ENCODE measurements at regions not wholly inside any gene's neighbourhood (a gene's known extent, or its start where the extent isn't known, plus 50 kb on each side); places are given as distances from the start of the nearest gene placed in this dataset.

- TF ChIP-seq, protein P1, sequence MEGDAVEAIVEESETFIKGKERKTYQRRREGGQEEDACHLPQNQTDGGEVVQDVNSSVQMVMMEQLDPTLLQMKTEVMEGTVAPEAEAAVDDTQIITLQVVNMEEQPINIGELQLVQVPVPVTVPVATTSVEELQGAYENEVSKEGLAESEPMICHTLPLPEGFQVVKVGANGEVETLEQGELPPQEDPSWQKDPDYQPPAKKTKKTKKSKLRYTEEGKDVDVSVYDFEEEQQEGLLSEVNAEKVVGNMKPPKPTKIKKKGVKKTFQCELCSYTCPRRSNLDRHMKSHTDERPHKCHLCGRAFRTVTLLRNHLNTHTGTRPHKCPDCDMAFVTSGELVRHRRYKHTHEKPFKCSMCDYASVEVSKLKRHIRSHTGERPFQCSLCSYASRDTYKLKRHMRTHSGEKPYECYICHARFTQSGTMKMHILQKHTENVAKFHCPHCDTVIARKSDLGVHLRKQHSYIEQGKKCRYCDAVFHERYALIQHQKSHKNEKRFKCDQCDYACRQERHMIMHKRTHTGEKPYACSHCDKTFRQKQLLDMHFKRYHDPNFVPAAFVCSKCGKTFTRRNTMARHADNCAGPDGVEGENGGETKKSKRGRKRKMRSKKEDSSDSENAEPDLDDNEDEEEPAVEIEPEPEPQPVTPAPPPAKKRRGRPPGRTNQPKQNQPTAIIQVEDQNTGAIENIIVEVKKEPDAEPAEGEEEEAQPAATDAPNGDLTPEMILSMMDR (IDR thresholded peaks at IDR 0.05) = no peak
- no peak for TF ChIP-seq EZH2 (IDR thresholded peaks at IDR 0.05; ENCODE audit: borderline replicate concordance, insufficient read depth, low read depth, low read length, poor library complexity, severe bottlenecking)
These were observed 243.6 kb upstream of the NFE2L3 start for GRCh38 chr7:25908154-25908949.
